SK-N-SH (cell line): ENCODE measurements at regions not wholly inside any gene's neighbourhood (a gene's known extent, or its start where the extent isn't known, plus 50 kb on each side); places are given as distances from the start of the nearest gene placed in this dataset.

Experiments
- CTCF ChIP-seq: fragments of 200-600 bp; sonication (generic); IDR thresholded peaks from 2 replicates; pipeline ENCODE4 v1.6.1; 2017; ENCODE audit warnings: antibody characterized with exemption, mild to moderate bottlenecking, moderate library complexity
- EP300 ChIP-seq, 2 experiments: IDR thresholded peaks; 2 replicates each; pipeline versions ENCODE4 v1.4.0 to v1.6.1; 2012; ENCODE audit warnings: borderline replicate concordance in 1 of 2, low read depth in 1 of 2, low read length in 1 of 2
- GABPA ChIP-seq: IDR thresholded peaks from 2 replicates; pipeline ENCODE4 v1.4.0; 2012; ENCODE audit warnings: low read depth, mild to moderate bottlenecking
- JUND ChIP-seq: IDR thresholded peaks from 2 replicates; pipeline ENCODE4 v1.4.0; 2012
- POLR2AphosphoS5 ChIP-seq: IDR thresholded peaks from 2 replicates; pipeline ENCODE4 v1.6.1; 2012; ENCODE audit warnings: low read depth, low read length
- RAD21 ChIP-seq: IDR thresholded peaks from 2 replicates; pipeline ENCODE4 v1.6.1; 2012; ENCODE audit warnings: mild to moderate bottlenecking, low read length
- REST ChIP-seq: IDR thresholded peaks from 2 replicates; pipeline ENCODE4 v1.6.1; 2012; ENCODE audit warnings: mild to moderate bottlenecking, low read depth, low read length, moderate library complexity
- RFX5 ChIP-seq: IDR thresholded peaks from 2 replicates; pipeline ENCODE4 v1.6.1; 2012; ENCODE audit warnings: mild to moderate bottlenecking, improper control_type of control experiment, low read length
- SMC3 ChIP-seq: IDR thresholded peaks from 2 replicates; pipeline ENCODE4 v1.6.1; 2012; ENCODE audit warnings: low read depth, low read length, improper control_type of control experiment
- TAF1 ChIP-seq: IDR thresholded peaks from 2 replicates; pipeline ENCODE4 v1.6.1; 2012; ENCODE audit warnings: low read depth, mild to moderate bottlenecking, low read length, moderate library complexity, borderline replicate concordance
- TEAD4 ChIP-seq: IDR thresholded peaks from 2 replicates; pipeline ENCODE4 v1.4.0; 2012; ENCODE audit warnings: mild to moderate bottlenecking, borderline replicate concordance; ENCODE audit not compliant: insufficient read depth
- YY1 ChIP-seq: IDR thresholded peaks from 2 replicates; pipeline ENCODE4 v1.4.0; 2012; ENCODE audit warnings: low read depth, mild to moderate bottlenecking

GRCh38 chr1:94708811-94709210 is 111.3 kb upstream of the SLC44A3 start:
- TF ChIP-seq SMC3 (no peak), EP300 (IDR thresholded peaks at IDR 0.05; ENCODE audit: borderline replicate concordance in 1 of 2, low read depth in 1 of 2, low read length in 1 of 2) (no peak), CTCF (no peak), JUND (no peak), GABPA (no peak), YY1 (no peak), RFX5 (no peak), TAF1 (no peak), TEAD4 (no peak), REST (no peak), POLR2AphosphoS5 (no peak), RAD21 (no peak)
